Liver (tissue), 7 donors: ENCODE measurements at regions not wholly inside any gene's neighbourhood (a gene's known extent, or its start where the extent isn't known, plus 50 kb on each side); places are given as distances from the start of the nearest gene placed in this dataset.

Experiments
- DNase-seq: peaks from one replicate; pipeline ENCODE4 v3.0.0-alpha.2; 2017; ENCODE audit warnings: low spot score
- H3K27ac ChIP-seq, 2 donors: one replicate each; pipeline ENCODE4 v1.7.0; 2013; ENCODE audit warnings: inconsistent platforms in 2 of 2, low read length in 2 of 2, control low read depth in 1 of 2, low read depth in 1 of 2, mild to moderate bottlenecking in 1 of 2
- H3K27me3 ChIP-seq, 4 donors: one replicate each; pipeline versions ENCODE4 v1.6.1 to v1.7.0; 2013; ENCODE audit warnings: low read length in 3 of 4, inconsistent platforms in 1 of 4, mild to moderate bottlenecking in 1 of 4, moderate library complexity in 1 of 4; ENCODE audit not compliant: control insufficient read depth in 4 of 4, insufficient read depth in 4 of 4
- H3K36me3 ChIP-seq, 4 donors: one replicate each; pipeline versions ENCODE4 v1.6.1 to v1.7.0; 2013; ENCODE audit warnings: low read length in 3 of 4, mild to moderate bottlenecking in 3 of 4, low read depth in 1 of 4, moderate library complexity in 1 of 4; ENCODE audit not compliant: control insufficient read depth in 4 of 4, insufficient read depth in 3 of 4
- H3K4me1 ChIP-seq, 4 donors: one replicate each; pipeline versions ENCODE4 v1.6.1 to v1.7.0; 2013; ENCODE audit warnings: low read length in 3 of 4, mild to moderate bottlenecking in 3 of 4, moderate library complexity in 1 of 4; ENCODE audit not compliant: control insufficient read depth in 4 of 4, insufficient read depth in 4 of 4
- H3K4me3 ChIP-seq, 3 donors: one replicate each; pipeline versions ENCODE4 v1.6.1 to v1.7.0; 2013; ENCODE audit warnings: low read length in 3 of 3, control low read depth in 1 of 3, low read depth in 1 of 3, mild to moderate bottlenecking in 1 of 3
- H3K9ac ChIP-seq, 2 donors: one replicate each; pipeline ENCODE4 v1.7.0; 2013; ENCODE audit warnings: low read length in 2 of 2, mild to moderate bottlenecking in 2 of 2, moderate library complexity in 2 of 2, control low read depth in 1 of 2, low read depth in 1 of 2
- H3K9me3 ChIP-seq, 4 donors: one replicate each; pipeline versions ENCODE4 v1.6.1 to v1.7.0; 2013; ENCODE audit warnings: low read length in 3 of 4; ENCODE audit not compliant: control insufficient read depth in 4 of 4
- EGR1 ChIP-seq, 2 donors: IDR thresholded peaks; 2 replicates each; pipeline ENCODE4 v1.6.1; 2016 to 2018; ENCODE audit warnings: antibody characterized with exemption in 2 of 2, low read depth in 2 of 2
- FOXA1 ChIP-seq: IDR thresholded peaks from 2 replicates; pipeline ENCODE4 v1.6.1; 2016; ENCODE audit warnings: antibody characterized with exemption
- FOXA2 ChIP-seq: IDR thresholded peaks from 2 replicates; pipeline ENCODE4 v1.6.1; 2016; ENCODE audit warnings: antibody characterized with exemption
- GABPA ChIP-seq, 2 donors: IDR thresholded peaks in 1 of 2; conservative IDR thresholded peaks in 1 of 2; 2 replicates each; pipeline ENCODE4 v1.6.1; 2016; ENCODE audit warnings: antibody characterized with exemption in 2 of 2, mild to moderate bottlenecking in 1 of 2, moderate library complexity in 1 of 2
- HNF4A ChIP-seq, 2 donors: conservative IDR thresholded peaks; 2 replicates each; pipeline ENCODE4 v1.6.1; 2016; ENCODE audit warnings: antibody characterized with exemption in 2 of 2, mild to moderate bottlenecking in 2 of 2
- HNF4G ChIP-seq: IDR thresholded peaks from 2 replicates; pipeline ENCODE4 v1.6.1; 2016; ENCODE audit warnings: antibody characterized with exemption
- JUND ChIP-seq, 2 donors: IDR thresholded peaks; 2 replicates each; pipeline ENCODE4 v1.6.1; 2016; ENCODE audit warnings: antibody characterized with exemption in 2 of 2
- NR2F2 ChIP-seq: IDR thresholded peaks from 2 replicates; pipeline ENCODE4 v1.6.1; 2016; ENCODE audit warnings: antibody characterized with exemption
- RXRA ChIP-seq, 2 donors: IDR thresholded peaks; 2 replicates each; pipeline ENCODE4 v1.6.1; 2017 to 2018; ENCODE audit warnings: antibody characterized with exemption in 2 of 2, mild to moderate bottlenecking in 1 of 2
- SP1 ChIP-seq: IDR thresholded peaks from 2 replicates; pipeline ENCODE4 v1.6.1; 2018; ENCODE audit warnings: antibody characterized with exemption, mild to moderate bottlenecking
- YY1 ChIP-seq: IDR thresholded peaks from 2 replicates; pipeline ENCODE4 v1.6.1; 2016; ENCODE audit warnings: antibody characterized with exemption, mild to moderate bottlenecking
- WGBS: extraction: QIAGEN DNeasy Blood & Tissue Kit; methylation state at CpG from one replicate; pipeline ENCODE4 v1.1.7; 2013; 5-methylcytosine and 5-hydroxymethylcytosine counted together
- TF ChIP-seq, protein P1 (sequence below): IDR thresholded peaks from 2 replicates; pipeline ENCODE4 v1.6.1; 2016; ENCODE audit warnings: antibody characterized with exemption
- TF ChIP-seq, protein P2 (sequence below): IDR thresholded peaks from 2 replicates; pipeline ENCODE4 v1.6.1; 2016; ENCODE audit warnings: antibody characterized with exemption
- TF ChIP-seq, protein P3 (sequence below): IDR thresholded peaks from 2 replicates; pipeline ENCODE4 v1.6.1; 2016; ENCODE audit warnings: antibody characterized with exemption
- TF ChIP-seq, protein P4 (sequence below): IDR thresholded peaks from 2 replicates; pipeline ENCODE4 v1.6.1; 2016; ENCODE audit warnings: antibody characterized with exemption, mild to moderate bottlenecking
- donor health status: healthy.
- donor health status: healthy.
- donor health status: healthy.
- donor health status: healthy.

DNA sequence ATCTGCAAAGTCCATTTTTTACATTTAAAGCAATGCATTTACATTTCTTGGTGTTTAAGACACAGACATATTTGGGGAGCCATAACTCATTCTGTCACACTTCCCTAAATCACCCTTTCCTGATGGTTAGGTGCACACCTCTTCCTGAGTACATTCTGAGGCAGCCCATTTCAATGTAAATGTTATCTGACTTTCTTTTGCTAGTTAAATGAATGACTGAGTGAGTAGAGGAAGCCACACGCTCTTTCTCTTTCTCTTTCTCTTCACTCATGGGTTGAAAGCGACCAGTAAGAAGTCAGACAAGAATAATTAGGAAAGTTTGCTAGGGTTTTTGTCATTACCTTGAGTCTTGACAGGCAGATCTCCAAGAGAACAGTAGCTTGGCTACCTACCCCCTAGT is 143.1 kb downstream of the S1PR1 start (continued):
- TF ChIP-seq, protein P1, sequence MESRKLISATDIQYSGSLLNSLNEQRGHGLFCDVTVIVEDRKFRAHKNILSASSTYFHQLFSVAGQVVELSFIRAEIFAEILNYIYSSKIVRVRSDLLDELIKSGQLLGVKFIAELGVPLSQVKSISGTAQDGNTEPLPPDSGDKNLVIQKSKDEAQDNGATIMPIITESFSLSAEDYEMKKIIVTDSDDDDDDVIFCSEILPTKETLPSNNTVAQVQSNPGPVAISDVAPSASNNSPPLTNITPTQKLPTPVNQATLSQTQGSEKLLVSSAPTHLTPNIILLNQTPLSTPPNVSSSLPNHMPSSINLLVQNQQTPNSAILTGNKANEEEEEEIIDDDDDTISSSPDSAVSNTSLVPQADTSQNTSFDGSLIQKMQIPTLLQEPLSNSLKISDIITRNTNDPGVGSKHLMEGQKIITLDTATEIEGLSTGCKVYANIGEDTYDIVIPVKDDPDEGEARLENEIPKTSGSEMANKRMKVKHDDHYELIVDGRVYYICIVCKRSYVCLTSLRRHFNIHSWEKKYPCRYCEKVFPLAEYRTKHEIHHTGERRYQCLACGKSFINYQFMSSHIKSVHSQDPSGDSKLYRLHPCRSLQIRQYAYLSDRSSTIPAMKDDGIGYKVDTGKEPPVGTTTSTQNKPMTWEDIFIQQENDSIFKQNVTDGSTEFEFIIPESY = no peak
- TF ChIP-seq JUND (IDR thresholded peaks at IDR 0.05) (no peak), SP1 (no peak), FOXA1 (no peak)
- TF ChIP-seq, protein P2, sequence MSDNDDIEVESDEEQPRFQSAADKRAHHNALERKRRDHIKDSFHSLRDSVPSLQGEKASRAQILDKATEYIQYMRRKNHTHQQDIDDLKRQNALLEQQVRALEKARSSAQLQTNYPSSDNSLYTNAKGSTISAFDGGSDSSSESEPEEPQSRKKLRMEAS = no peak
- TF ChIP-seq, protein P3, sequence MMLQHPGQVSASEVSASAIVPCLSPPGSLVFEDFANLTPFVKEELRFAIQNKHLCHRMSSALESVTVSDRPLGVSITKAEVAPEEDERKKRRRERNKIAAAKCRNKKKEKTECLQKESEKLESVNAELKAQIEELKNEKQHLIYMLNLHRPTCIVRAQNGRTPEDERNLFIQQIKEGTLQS = no peak

DNA sequence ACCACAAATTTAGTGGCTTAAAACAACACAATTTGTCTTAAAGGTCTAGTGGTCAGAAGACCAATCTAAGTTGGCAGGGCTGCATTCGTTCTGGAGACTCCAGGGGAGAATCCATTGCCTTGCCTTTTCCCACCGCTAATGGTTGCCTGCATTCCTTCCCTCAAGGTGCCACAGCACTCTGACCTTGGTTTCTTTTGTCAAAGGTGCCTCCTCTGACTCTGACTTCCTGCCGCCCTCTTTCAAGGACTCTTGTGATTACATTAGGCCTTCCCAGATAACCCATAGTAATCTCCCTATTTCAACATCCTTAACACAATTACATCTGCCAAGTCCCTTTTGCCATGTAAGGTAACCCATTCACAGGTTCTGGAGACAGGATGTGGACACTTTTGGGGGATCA is 145.3 kb downstream of the S1PR1 start:
- Histone ChIP-seq H3K36me3 (no peaks in the 10 kb centered on the region), H3K9ac (no peak overlapping the region), H3K27me3 (no peaks in the 10 kb centered on the region), H3K4me3 (no peak overlapping the region), H3K27ac (no peak overlapping the region), H3K4me1 (no peaks in the 10 kb centered on the region), H3K9me3 (no peaks in the 10 kb centered on the region)
- WGBS = 43% methylated on average over 3 of the region's 3 CpGs
- no peak for DNase-seq
- TF ChIP-seq FOXA1 (no peak), HNF4G (no peak), RXRA (IDR thresholded peaks at IDR 0.05) (no peak)
- TF ChIP-seq, protein P2 = no peak

DNA sequence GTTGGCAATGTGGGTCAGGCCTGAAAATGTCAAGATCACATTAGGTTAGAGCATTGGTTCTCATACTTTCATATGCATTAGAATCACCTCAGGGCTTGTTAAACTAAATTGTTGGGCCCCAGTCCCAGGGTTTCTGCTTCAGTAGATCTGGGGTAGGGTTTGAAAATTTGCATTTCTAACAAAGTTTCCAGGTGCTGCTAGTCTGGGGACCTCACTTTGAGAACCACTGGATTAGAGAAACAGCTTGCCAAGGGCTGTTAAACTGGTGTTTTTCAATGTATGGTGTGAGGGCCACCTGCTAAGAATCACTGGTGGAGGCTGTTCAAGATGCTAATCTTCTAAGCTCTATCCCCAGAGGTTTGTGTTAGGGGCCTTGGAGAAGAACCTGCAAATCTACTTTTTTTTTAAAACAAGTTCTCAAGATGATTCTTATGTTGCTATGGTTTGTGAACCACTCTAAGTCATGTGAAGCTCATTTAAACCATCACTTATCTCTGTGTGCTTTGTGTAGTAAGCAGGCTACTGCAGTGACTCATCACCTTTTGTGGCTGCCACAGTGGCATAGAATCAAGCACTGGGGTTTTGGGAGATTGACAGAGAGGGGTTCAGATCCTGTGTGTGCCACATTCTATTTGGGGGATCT is 152.2 kb downstream of the S1PR1 start:
- Histone ChIP-seq H3K27me3 (peaks cover 0 to under 1% (median 0%) of the 10 kb centered on the region in 4 donors), H3K36me3 (no peaks in the 10 kb centered on the region), H3K4me1 (no peaks in the 10 kb centered on the region), H3K9me3 (no peaks in the 10 kb centered on the region), H3K9ac (no peak overlapping the region), H3K4me3 (no peak overlapping the region), H3K27ac (no peak overlapping the region)
- TF ChIP-seq, protein P1 = no peak
- no peak for TF ChIP-seq HNF4G
- TF ChIP-seq NR2F2 = no peak
- TF ChIP-seq SP1 = no peak
- no peak for TF ChIP-seq EGR1 (IDR thresholded peaks at IDR 0.05; ENCODE audit: low read depth in 2 of 2)
- TF ChIP-seq FOXA2 = no peak
- no peak for TF ChIP-seq GABPA (IDR thresholded peaks at IDR 0.05 in 1 of 2, conservative IDR thresholded peaks at IDR 0.05 in 1 of 2)
- TF ChIP-seq, protein P4, sequence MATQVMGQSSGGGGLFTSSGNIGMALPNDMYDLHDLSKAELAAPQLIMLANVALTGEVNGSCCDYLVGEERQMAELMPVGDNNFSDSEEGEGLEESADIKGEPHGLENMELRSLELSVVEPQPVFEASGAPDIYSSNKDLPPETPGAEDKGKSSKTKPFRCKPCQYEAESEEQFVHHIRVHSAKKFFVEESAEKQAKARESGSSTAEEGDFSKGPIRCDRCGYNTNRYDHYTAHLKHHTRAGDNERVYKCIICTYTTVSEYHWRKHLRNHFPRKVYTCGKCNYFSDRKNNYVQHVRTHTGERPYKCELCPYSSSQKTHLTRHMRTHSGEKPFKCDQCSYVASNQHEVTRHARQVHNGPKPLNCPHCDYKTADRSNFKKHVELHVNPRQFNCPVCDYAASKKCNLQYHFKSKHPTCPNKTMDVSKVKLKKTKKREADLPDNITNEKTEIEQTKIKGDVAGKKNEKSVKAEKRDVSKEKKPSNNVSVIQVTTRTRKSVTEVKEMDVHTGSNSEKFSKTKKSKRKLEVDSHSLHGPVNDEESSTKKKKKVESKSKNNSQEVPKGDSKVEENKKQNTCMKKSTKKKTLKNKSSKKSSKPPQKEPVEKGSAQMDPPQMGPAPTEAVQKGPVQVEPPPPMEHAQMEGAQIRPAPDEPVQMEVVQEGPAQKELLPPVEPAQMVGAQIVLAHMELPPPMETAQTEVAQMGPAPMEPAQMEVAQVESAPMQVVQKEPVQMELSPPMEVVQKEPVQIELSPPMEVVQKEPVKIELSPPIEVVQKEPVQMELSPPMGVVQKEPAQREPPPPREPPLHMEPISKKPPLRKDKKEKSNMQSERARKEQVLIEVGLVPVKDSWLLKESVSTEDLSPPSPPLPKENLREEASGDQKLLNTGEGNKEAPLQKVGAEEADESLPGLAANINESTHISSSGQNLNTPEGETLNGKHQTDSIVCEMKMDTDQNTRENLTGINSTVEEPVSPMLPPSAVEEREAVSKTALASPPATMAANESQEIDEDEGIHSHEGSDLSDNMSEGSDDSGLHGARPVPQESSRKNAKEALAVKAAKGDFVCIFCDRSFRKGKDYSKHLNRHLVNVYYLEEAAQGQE = no peak
- TF ChIP-seq RXRA (IDR thresholded peaks at IDR 0.05) = no peak
- TF ChIP-seq, protein P3 = no peak
- no peak for TF ChIP-seq JUND (IDR thresholded peaks at IDR 0.05)
- no peak for TF ChIP-seq HNF4A (conservative IDR thresholded peaks at IDR 0.05)
- TF ChIP-seq, protein P2 = no peak
- no peak for TF ChIP-seq YY1
- no peak for DNase-seq
